PC-3 (cell line): ENCODE measurements at regions not wholly inside any gene's neighbourhood (a gene's known extent, or its start where the extent isn't known, plus 50 kb on each side); places are given as distances from the start of the nearest gene placed in this dataset.

ENCODE experiments used
- ATAC-seq: fragments of 200-7000 bp; cut with Tn5 transposase; 2 replicates; pipeline ENCODE4 v1.9.1; 2020; ENCODE audit warnings: mild to moderate bottlenecking, moderate library complexity
- BruUV-seq: library from RNA; stranded (reverse); fragments of 400-500 nt; replicated peaks from 2 replicates; lab custom pipeline; 2021; lab: Mats Ljungman, UMichigan
- CTCF ChIA-PET: fragments of 300-600 bp; sonication (Branson Sonifier 250); formaldehyde crosslinking; loops from one replicate; lab custom pipeline; 2022; ENCODE audit warnings: antibody characterized with exemption; lab: Charles Lee
- POLR2A ChIA-PET: fragments of 300-600 bp; sonication (Branson Sonifier 250); formaldehyde crosslinking; loops from one replicate; lab custom pipeline; 2022; ENCODE audit warnings: antibody characterized with exemption; ENCODE audit not compliant: unreplicated experiment; lab: Charles Lee
- DNase-seq: peaks from one replicate; pipeline ENCODE4 v3.0.0-alpha.2; 2015
- H2AFZ ChIP-seq: fragments of 300-600 bp; sonication (generic); 2 replicates; pipeline ENCODE4 v1.6.0; 2016; ENCODE audit warnings: antibody characterized with exemption, low read length
- H3F3A ChIP-seq: fragments of 300-600 bp; sonication (generic); one replicate; pipeline ENCODE4 v1.6.0; 2017; ENCODE audit warnings: antibody characterized with exemption, low read length, control low read depth, mild to moderate bottlenecking; ENCODE audit not compliant: unreplicated experiment
- H3K27ac ChIP-seq: fragments of 300-600 bp; sonication (generic); 2 replicates; pipeline ENCODE4 v1.5.1; 2016; ENCODE audit warnings: mild to moderate bottlenecking, low read length
- H3K27me3 ChIP-seq: fragments of 300-600 bp; sonication (generic); 2 replicates; pipeline ENCODE4 v1.6.1; 2016; ENCODE audit warnings: low read length, mixed read lengths
- H3K36me3 ChIP-seq: fragments of 300-600 bp; sonication (generic); 2 replicates; pipeline ENCODE4 v1.6.1; 2016; ENCODE audit warnings: low read depth, mixed run types, low read length, mixed read lengths
- H3K4me1 ChIP-seq: fragments of 300-600 bp; sonication (generic); 2 replicates; pipeline ENCODE4 v1.5.1; 2016; ENCODE audit warnings: low read length; ENCODE audit not compliant: insufficient read depth
- H3K4me2 ChIP-seq: fragments of 300-600 bp; sonication (generic); 2 replicates; pipeline ENCODE4 v1.6.0; 2016; ENCODE audit warnings: low read length
- H3K4me3 ChIP-seq: fragments of 300-600 bp; sonication (generic); 2 replicates; pipeline ENCODE4 v1.5.1; 2016; ENCODE audit warnings: mild to moderate bottlenecking, low read length, mixed read lengths
- H3K79me2 ChIP-seq: fragments of 300-600 bp; sonication (generic); 2 replicates; pipeline ENCODE4 v1.6.1; 2017; ENCODE audit warnings: low read length, mixed read lengths
- H3K9ac ChIP-seq: fragments of 300-600 bp; sonication (generic); 2 replicates; pipeline ENCODE4 v1.6.0; 2016; ENCODE audit warnings: mild to moderate bottlenecking, low read length
- H3K9me2 ChIP-seq: fragments of 300-600 bp; sonication (generic); replicated peaks from 2 replicates; pipeline ENCODE4 v1.6.1; 2016; ENCODE audit warnings: mixed run types, low read length, mixed read lengths
- H3K9me3 ChIP-seq: fragments of 300-600 bp; sonication (generic); 2 replicates; pipeline ENCODE4 v1.6.1; 2016; ENCODE audit warnings: low read length, mixed read lengths
- H4K20me1 ChIP-seq: fragments of 300-600 bp; sonication (generic); 2 replicates; pipeline ENCODE4 v1.6.1; 2016; ENCODE audit warnings: low read length, mixed read lengths
- EZH2 ChIP-seq: fragments of 300-600 bp; sonication (generic); IDR thresholded peaks from one replicate; pipeline ENCODE4 v1.6.1; 2017; ENCODE audit warnings: antibody characterized with exemption, mild to moderate bottlenecking, low read length; ENCODE audit not compliant: unreplicated experiment
- EZH2phosphoT487 ChIP-seq: fragments of 300-600 bp; sonication (generic); IDR thresholded peaks from 2 replicates; pipeline ENCODE4 v1.6.1; 2018; ENCODE audit warnings: mild to moderate bottlenecking, antibody characterized with exemption, low read length, borderline replicate concordance
- intact Hi-C: fragments of 100-400 bp; cut with micrococcal nuclease; formaldehyde crosslinking; loops from 2 replicates; pipeline ENCODE4 v1.9.0; 2023
- TF ChIP-seq, protein P1 (sequence below): fragments of 300-600 bp; sonication (generic); conservative IDR thresholded peaks from 2 replicates; pipeline ENCODE4 v1.5.1; 2017; ENCODE audit warnings: antibody characterized with exemption, low read depth, mild to moderate bottlenecking, low read length

DNA sequence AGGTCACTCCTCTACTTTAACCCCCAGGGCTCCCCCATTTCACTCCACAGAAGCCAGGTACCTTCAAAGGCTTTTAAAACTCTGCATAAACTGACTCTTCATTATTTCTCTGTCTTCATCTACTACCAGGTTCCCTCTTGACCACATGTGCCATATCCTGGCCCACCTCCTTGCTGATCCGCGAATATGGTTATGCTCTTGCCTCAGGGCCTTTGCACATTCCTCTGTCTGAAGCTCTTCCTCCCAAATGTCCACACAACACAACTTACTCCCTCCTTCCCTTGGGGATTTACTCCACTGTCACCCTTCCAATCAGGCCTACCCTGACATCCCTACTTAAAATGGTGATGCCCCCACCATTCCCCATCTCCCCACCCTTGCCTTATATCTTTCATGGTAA lies 134.6 kb upstream of the ANKRD55 start:
- H3K27ac ChIP-seq = no peak overlapping the region
- no peaks in the 10 kb centered on the region for H3K4me1 ChIP-seq
- intact Hi-C loops = no loop called here
- no peaks in the 10 kb centered on the region for H3K79me2 ChIP-seq
- H3K4me3 ChIP-seq = no peak overlapping the region
- ATAC-seq = no peak
- H3K27me3 ChIP-seq = no peaks in the 10 kb centered on the region
- TF ChIP-seq EZH2 = no peak
- TF ChIP-seq, protein P1, sequence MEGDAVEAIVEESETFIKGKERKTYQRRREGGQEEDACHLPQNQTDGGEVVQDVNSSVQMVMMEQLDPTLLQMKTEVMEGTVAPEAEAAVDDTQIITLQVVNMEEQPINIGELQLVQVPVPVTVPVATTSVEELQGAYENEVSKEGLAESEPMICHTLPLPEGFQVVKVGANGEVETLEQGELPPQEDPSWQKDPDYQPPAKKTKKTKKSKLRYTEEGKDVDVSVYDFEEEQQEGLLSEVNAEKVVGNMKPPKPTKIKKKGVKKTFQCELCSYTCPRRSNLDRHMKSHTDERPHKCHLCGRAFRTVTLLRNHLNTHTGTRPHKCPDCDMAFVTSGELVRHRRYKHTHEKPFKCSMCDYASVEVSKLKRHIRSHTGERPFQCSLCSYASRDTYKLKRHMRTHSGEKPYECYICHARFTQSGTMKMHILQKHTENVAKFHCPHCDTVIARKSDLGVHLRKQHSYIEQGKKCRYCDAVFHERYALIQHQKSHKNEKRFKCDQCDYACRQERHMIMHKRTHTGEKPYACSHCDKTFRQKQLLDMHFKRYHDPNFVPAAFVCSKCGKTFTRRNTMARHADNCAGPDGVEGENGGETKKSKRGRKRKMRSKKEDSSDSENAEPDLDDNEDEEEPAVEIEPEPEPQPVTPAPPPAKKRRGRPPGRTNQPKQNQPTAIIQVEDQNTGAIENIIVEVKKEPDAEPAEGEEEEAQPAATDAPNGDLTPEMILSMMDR = no peak
- TF ChIP-seq EZH2phosphoT487 = no peak
- DNase-seq = no peak
- no peak overlapping the region for H2AFZ ChIP-seq
- ChIA-PET POLR2A (no interaction called here), CTCF (no interaction called here)
- H3K9me2 ChIP-seq = no peaks in the 10 kb centered on the region
- H3K4me2 ChIP-seq = no peak overlapping the region
- no peak overlapping the region for H3K9ac ChIP-seq
- no TSS peak for BruUV-seq
- no peaks in the 10 kb centered on the region for H3K9me3 ChIP-seq
- no peaks in the 10 kb centered on the region for H3K36me3 ChIP-seq
- no peaks in the 10 kb centered on the region for H4K20me1 ChIP-seq
- no peaks in the 10 kb centered on the region for H3F3A ChIP-seq

DNA sequence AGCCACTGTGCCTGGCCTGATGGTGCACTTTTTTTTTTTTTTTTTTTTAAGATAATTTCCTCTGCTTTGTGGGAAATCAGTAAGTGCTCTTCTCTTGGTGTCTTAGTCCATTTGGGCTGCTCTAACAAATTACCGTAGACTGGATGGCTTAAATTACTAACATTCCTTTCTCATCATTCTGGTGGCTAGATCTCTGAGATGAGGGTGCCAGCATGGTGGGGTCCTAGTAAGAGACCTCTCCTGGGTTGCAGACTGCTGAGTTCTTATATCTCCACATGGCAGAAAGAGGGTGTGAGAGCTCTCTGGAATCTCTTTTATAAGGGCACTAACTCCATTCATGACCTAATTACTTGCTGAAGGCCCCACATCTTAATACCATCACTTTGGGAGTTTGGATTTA lies 133.9 kb upstream of the ANKRD55 start:
- DNase-seq = no peak
- no peaks in the 10 kb centered on the region for H3K27me3 ChIP-seq
- H2AFZ ChIP-seq = no peak overlapping the region
- H3K36me3 ChIP-seq = no peaks in the 10 kb centered on the region
- H3K27ac ChIP-seq = no peak overlapping the region
- H3F3A ChIP-seq = no peaks in the 10 kb centered on the region
- H3K4me2 ChIP-seq = no peak overlapping the region
- H3K9me2 ChIP-seq = no peaks in the 10 kb centered on the region
- intact Hi-C loops = no loop called here
- ChIA-PET POLR2A (no interaction called here), CTCF (no interaction called here)
- H3K79me2 ChIP-seq = no peaks in the 10 kb centered on the region
- no peaks in the 10 kb centered on the region for H4K20me1 ChIP-seq
- no peak overlapping the region for H3K4me3 ChIP-seq
- BruUV-seq = no TSS peak
- ATAC-seq = no peak
- TF ChIP-seq EZH2 (no peak), EZH2phosphoT487 (no peak)
- TF ChIP-seq, protein P1 = no peak
- no peaks in the 10 kb centered on the region for H3K4me1 ChIP-seq
- H3K9ac ChIP-seq = no peak overlapping the region
- H3K9me3 ChIP-seq = no peaks in the 10 kb centered on the region

DNA sequence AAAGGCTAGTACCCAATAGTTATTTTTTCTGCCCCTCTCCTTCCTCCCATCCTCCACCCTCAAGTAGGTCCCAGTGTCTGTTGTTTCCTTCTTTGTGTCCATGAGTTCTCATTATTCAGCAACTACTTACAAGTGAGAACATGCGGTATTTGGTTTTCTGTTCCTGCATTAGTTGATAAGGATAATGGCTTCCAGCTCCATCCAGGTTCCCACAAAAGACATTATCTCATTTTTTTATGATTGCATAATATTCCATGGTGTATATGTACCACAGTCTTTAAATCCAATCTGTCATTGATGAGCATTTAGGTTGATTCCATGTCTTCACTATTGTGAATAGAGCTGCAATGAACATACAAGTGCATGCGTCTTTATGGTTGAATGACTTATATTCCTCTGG lies 128.3 kb upstream of the ANKRD55 start:
- Histone ChIP-seq H3K9ac (no peak overlapping the region), H2AFZ (no peak overlapping the region), H3K4me1 (no peaks in the 10 kb centered on the region), H3K9me2 (no peaks in the 10 kb centered on the region), H3K4me3 (no peak overlapping the region), H3K79me2 (no peaks in the 10 kb centered on the region), H3F3A (no peaks in the 10 kb centered on the region), H4K20me1 (no peaks in the 10 kb centered on the region), H3K4me2 (no peak overlapping the region), H3K27ac (no peak overlapping the region), H3K36me3 (no peaks in the 10 kb centered on the region), H3K9me3 (no peaks in the 10 kb centered on the region), H3K27me3 (no peaks in the 10 kb centered on the region)
- BruUV-seq = no TSS peak
- CTCF ChIA-PET = no interaction called here
- POLR2A ChIA-PET = no interaction called here
- ATAC-seq (no peak), DNase-seq (no peak)
- no peak for TF ChIP-seq EZH2
- TF ChIP-seq, protein P1 = no peak
- no peak for TF ChIP-seq EZH2phosphoT487
- intact Hi-C loops = no loop called here
